Liver (tissue), 8 donors: ENCODE measurements at regions not wholly inside any gene's neighbourhood (a gene's known extent, or its start where the extent isn't known, plus 50 kb on each side); places are given as distances from the start of the nearest gene placed in this dataset.
A peak's percentile ranks its signal among the peaks of the same experiment; 100 is the strongest.

Source experiments
- DNase-seq: peaks from one replicate; pipeline ENCODE4 v3.0.0-alpha.2; 2017; ENCODE audit warnings: low spot score
- H3K27ac ChIP-seq, 2 donors: one replicate each; pipeline ENCODE4 v1.7.0; 2013; ENCODE audit warnings: inconsistent platforms in 2 of 2, low read length in 2 of 2, control low read depth in 1 of 2, low read depth in 1 of 2, mild to moderate bottlenecking in 1 of 2
- H3K27me3 ChIP-seq, 4 donors: one replicate each; pipeline versions ENCODE4 v1.6.1 to v1.7.0; 2013; ENCODE audit warnings: low read length in 3 of 4, inconsistent platforms in 1 of 4, mild to moderate bottlenecking in 1 of 4, moderate library complexity in 1 of 4; ENCODE audit not compliant: control insufficient read depth in 4 of 4, insufficient read depth in 4 of 4
- H3K36me3 ChIP-seq, 4 donors: one replicate each; pipeline versions ENCODE4 v1.6.1 to v1.7.0; 2013; ENCODE audit warnings: low read length in 3 of 4, mild to moderate bottlenecking in 3 of 4, low read depth in 1 of 4, moderate library complexity in 1 of 4; ENCODE audit not compliant: control insufficient read depth in 4 of 4, insufficient read depth in 3 of 4
- H3K4me1 ChIP-seq, 4 donors: one replicate each; pipeline versions ENCODE4 v1.6.1 to v1.7.0; 2013; ENCODE audit warnings: low read length in 3 of 4, mild to moderate bottlenecking in 3 of 4, moderate library complexity in 1 of 4; ENCODE audit not compliant: control insufficient read depth in 4 of 4, insufficient read depth in 4 of 4
- H3K4me3 ChIP-seq, 3 donors: one replicate each; pipeline versions ENCODE4 v1.6.1 to v1.7.0; 2013; ENCODE audit warnings: low read length in 3 of 3, control low read depth in 1 of 3, low read depth in 1 of 3, mild to moderate bottlenecking in 1 of 3
- H3K9ac ChIP-seq, 2 donors: one replicate each; pipeline ENCODE4 v1.7.0; 2013; ENCODE audit warnings: low read length in 2 of 2, mild to moderate bottlenecking in 2 of 2, moderate library complexity in 2 of 2, control low read depth in 1 of 2, low read depth in 1 of 2
- H3K9me3 ChIP-seq, 4 donors: one replicate each; pipeline versions ENCODE4 v1.6.1 to v1.7.0; 2013; ENCODE audit warnings: low read length in 3 of 4; ENCODE audit not compliant: control insufficient read depth in 4 of 4
- ATF3 ChIP-seq: IDR thresholded peaks from 2 replicates; pipeline ENCODE4 v1.6.1; 2016; ENCODE audit warnings: antibody characterized with exemption
- CTCF ChIP-seq: fragments of 150-350 bp; IDR thresholded peaks from 2 replicates; pipeline ENCODE4 v1.5.1; 2017; ENCODE audit warnings: improper control_type of control experiment, low read depth, low read length; ENCODE audit not compliant: missing input control
- EGR1 ChIP-seq, 2 donors: IDR thresholded peaks; 2 replicates each; pipeline ENCODE4 v1.6.1; 2016 to 2018; ENCODE audit warnings: antibody characterized with exemption in 2 of 2, low read depth in 2 of 2
- FOXA1 ChIP-seq: IDR thresholded peaks from 2 replicates; pipeline ENCODE4 v1.6.1; 2016; ENCODE audit warnings: antibody characterized with exemption
- FOXA2 ChIP-seq: IDR thresholded peaks from 2 replicates; pipeline ENCODE4 v1.6.1; 2016; ENCODE audit warnings: antibody characterized with exemption
- GABPA ChIP-seq, 2 donors: IDR thresholded peaks in 1 of 2; conservative IDR thresholded peaks in 1 of 2; 2 replicates each; pipeline ENCODE4 v1.6.1; 2016; ENCODE audit warnings: antibody characterized with exemption in 2 of 2, mild to moderate bottlenecking in 1 of 2, moderate library complexity in 1 of 2
- HNF4A ChIP-seq, 2 donors: conservative IDR thresholded peaks; 2 replicates each; pipeline ENCODE4 v1.6.1; 2016; ENCODE audit warnings: antibody characterized with exemption in 2 of 2, mild to moderate bottlenecking in 2 of 2
- HNF4G ChIP-seq: IDR thresholded peaks from 2 replicates; pipeline ENCODE4 v1.6.1; 2016; ENCODE audit warnings: antibody characterized with exemption
- JUND ChIP-seq, 2 donors: IDR thresholded peaks; 2 replicates each; pipeline ENCODE4 v1.6.1; 2016; ENCODE audit warnings: antibody characterized with exemption in 2 of 2
- MAX ChIP-seq: IDR thresholded peaks from 2 replicates; pipeline ENCODE4 v1.6.1; 2016; ENCODE audit warnings: antibody characterized with exemption
- NR2F2 ChIP-seq: IDR thresholded peaks from 2 replicates; pipeline ENCODE4 v1.6.1; 2016; ENCODE audit warnings: antibody characterized with exemption
- RAD21 ChIP-seq, 2 donors: IDR thresholded peaks; 2 replicates each; pipeline ENCODE4 v1.6.1; 2016; ENCODE audit warnings: antibody characterized with exemption in 2 of 2, mild to moderate bottlenecking in 2 of 2
- REST ChIP-seq: IDR thresholded peaks from 2 replicates; pipeline ENCODE4 v1.6.1; 2016; ENCODE audit warnings: antibody characterized with exemption, mild to moderate bottlenecking
- RXRA ChIP-seq, 2 donors: IDR thresholded peaks; 2 replicates each; pipeline ENCODE4 v1.6.1; 2017 to 2018; ENCODE audit warnings: antibody characterized with exemption in 2 of 2, mild to moderate bottlenecking in 1 of 2
- SP1 ChIP-seq: IDR thresholded peaks from 2 replicates; pipeline ENCODE4 v1.6.1; 2018; ENCODE audit warnings: antibody characterized with exemption, mild to moderate bottlenecking
- TAF1 ChIP-seq: conservative IDR thresholded peaks from 2 replicates; pipeline ENCODE4 v1.6.1; 2016; ENCODE audit warnings: antibody characterized with exemption, mild to moderate bottlenecking
- YY1 ChIP-seq: IDR thresholded peaks from 2 replicates; pipeline ENCODE4 v1.6.1; 2016; ENCODE audit warnings: antibody characterized with exemption, mild to moderate bottlenecking
- ZBTB33 ChIP-seq: IDR thresholded peaks from 2 replicates; pipeline ENCODE4 v1.6.1; 2016; ENCODE audit warnings: antibody characterized with exemption
- WGBS: extraction: QIAGEN DNeasy Blood & Tissue Kit; methylation state at CpG from one replicate; pipeline ENCODE4 v1.1.7; 2013; 5-methylcytosine and 5-hydroxymethylcytosine counted together
- donor health status: healthy.
- donor health status: healthy.
- donor health status: healthy.
- donor health status: healthy.
- donor health status: healthy.

GRCh38 chr15:31434275-31434587 is 107.6 kb downstream of the KLF13 start:
- TF ChIP-seq NR2F2, result no peak
- TF ChIP-seq HNF4G, result no peak
- no peak for TF ChIP-seq CTCF
- no peak for TF ChIP-seq HNF4A (conservative IDR thresholded peaks at IDR 0.05)
- no peak for TF ChIP-seq ATF3
- TF ChIP-seq FOXA2, result no peak
- TF ChIP-seq GABPA (IDR thresholded peaks at IDR 0.05 in 1 of 2, conservative IDR thresholded peaks at IDR 0.05 in 1 of 2), result no peak
- no peak for TF ChIP-seq ZBTB33
- TF ChIP-seq RAD21 (IDR thresholded peaks at IDR 0.05), result no peak
- no peak for TF ChIP-seq YY1
- TF ChIP-seq TAF1, result no peak
- TF ChIP-seq MAX, result no peak
- TF ChIP-seq REST, result no peak
- no peak for TF ChIP-seq SP1
- TF ChIP-seq EGR1 (IDR thresholded peaks at IDR 0.05; ENCODE audit: low read depth in 2 of 2), result no peak
- no peak for TF ChIP-seq FOXA1
- no peak for TF ChIP-seq JUND (IDR thresholded peaks at IDR 0.05)
- no peak for TF ChIP-seq RXRA (IDR thresholded peaks at IDR 0.05)
- Histone ChIP-seq H3K27me3 (no peaks in the 10 kb centered on the region), H3K36me3 (no peaks in the 10 kb centered on the region), H3K9ac (peak overlapping the region in 1 of 2 donors; percentile 7), H3K4me1 (peaks cover 0 to 13% (median 7%) of the 10 kb centered on the region in 4 donors), H3K27ac (peak overlapping the region; percentile 45 to 70), H3K4me3 (no peak overlapping the region), H3K9me3 (no peaks in the 10 kb centered on the region)
- DNase-seq, result no peak
- 91% methylated on average over 3 of the region's 3 CpGs for WGBS
